ACC112 (cell line): ENCODE measurements at regions not wholly inside any gene's neighbourhood (a gene's known extent, or its start where the extent isn't known, plus 50 kb on each side); places are given as distances from the start of the nearest gene placed in this dataset.
A peak's percentile ranks its signal among the peaks of the same experiment; 100 is the strongest.

Experiments
- H2AFZ ChIP-seq: fragments of 200-600 bp; sonication (generic); one replicate; pipeline ENCODE4 v1.6.0; 2017; ENCODE audit warnings: antibody characterized with exemption, low read length; ENCODE audit not compliant: unreplicated experiment
- H3K27ac ChIP-seq: fragments of 200-600 bp; sonication (generic); 2 replicates; pipeline ENCODE4 v1.5.1; 2014; ENCODE audit warnings: low read depth, mild to moderate bottlenecking, antibody characterized with exemption, low read length, moderate library complexity
- H3K27me3 ChIP-seq: fragments of 200-600 bp; sonication (generic); 2 replicates; pipeline ENCODE4 v1.6.1; 2014; ENCODE audit warnings: mild to moderate bottlenecking, antibody characterized with exemption, low read length, moderate library complexity, mixed read lengths; ENCODE audit not compliant: insufficient read depth
- H3K36me3 ChIP-seq: fragments of 200-600 bp; sonication (generic); 2 replicates; pipeline ENCODE4 v1.6.1; 2016; ENCODE audit warnings: mild to moderate bottlenecking, antibody characterized with exemption, low read length, moderate library complexity, mixed read lengths; ENCODE audit not compliant: insufficient read depth
- H3K4me1 ChIP-seq: fragments of 200-600 bp; sonication (generic); one replicate; pipeline ENCODE4 v1.6.1; 2016; ENCODE audit warnings: low read length, mixed read lengths; ENCODE audit not compliant: insufficient read depth, unreplicated experiment, control insufficient read depth
- H3K4me3 ChIP-seq: fragments of 200-600 bp; sonication (generic); 2 replicates; pipeline ENCODE4 v1.5.1; 2014; ENCODE audit warnings: mild to moderate bottlenecking, low read depth, low read length
- H3K79me2 ChIP-seq: fragments of 200-600 bp; sonication (generic); one replicate; pipeline ENCODE4 v1.6.0; 2016; ENCODE audit warnings: low read length; ENCODE audit not compliant: control insufficient read depth, unreplicated experiment, insufficient read depth

DNA sequence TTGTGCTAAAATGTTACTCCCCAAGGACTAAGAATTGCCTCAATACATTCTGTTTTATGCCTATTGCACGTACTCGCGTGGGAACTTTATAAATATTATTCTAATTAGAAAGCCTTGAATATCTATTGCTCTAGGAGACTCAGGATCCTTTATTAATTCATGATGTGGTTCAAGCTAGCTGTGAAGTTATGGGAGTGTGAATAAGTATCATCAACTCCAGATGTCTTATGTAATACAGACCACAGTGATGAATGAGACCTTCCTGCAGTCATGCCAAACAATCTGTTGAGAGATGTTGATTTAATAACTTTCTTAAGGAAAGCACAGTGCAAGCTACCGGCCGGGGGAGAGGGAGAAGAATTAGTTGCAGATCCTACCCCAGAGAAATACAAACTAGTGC is 519.2 kb upstream of the ZP4 start:
- Histone ChIP-seq H3K27ac (peak overlapping the region; percentile 86), H3K27me3 (no peaks in the 10 kb centered on the region), H2AFZ (no peak overlapping the region), H3K79me2 (no peaks in the 10 kb centered on the region), H3K4me3 (no peak overlapping the region), H3K36me3 (no peaks in the 10 kb centered on the region), H3K4me1 (peaks cover 14% of the 10 kb centered on the region)

- H3K27ac ChIP-seq: peak overlapping the region; percentile 86
- no peak overlapping the region for H2AFZ ChIP-seq
- no peak overlapping the region for H3K4me3 ChIP-seq
- peaks cover 14% of the 10 kb centered on the region for H3K4me1 ChIP-seq
- H3K79me2 ChIP-seq: no peaks in the 10 kb centered on the region
- no peaks in the 10 kb centered on the region for H3K27me3 ChIP-seq
- H3K36me3 ChIP-seq: no peaks in the 10 kb centered on the region
Measured at GRCh38 chr1:238409191-238409850, 518.6 kb upstream of the ZP4 start.

DNA sequence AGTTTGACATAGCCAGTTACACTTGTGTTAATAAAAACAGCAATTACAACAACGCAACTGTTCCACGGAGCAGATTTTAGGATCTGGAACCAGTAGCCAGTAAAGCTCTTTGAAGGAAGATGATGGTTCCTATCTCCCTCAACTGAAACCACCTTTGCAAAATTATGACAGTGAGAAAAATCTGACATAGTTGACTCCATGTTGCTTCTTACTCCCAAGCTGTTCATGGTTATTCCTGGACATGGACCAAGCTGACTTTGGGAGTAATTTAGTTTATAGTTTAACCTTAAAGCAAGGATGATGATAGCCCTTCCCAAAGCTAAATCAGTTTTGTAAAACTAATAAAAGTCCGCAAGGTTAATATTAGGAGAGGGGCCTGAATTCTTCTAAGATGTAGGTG is 518.0 kb upstream of the ZP4 start:
- H3K4me1 ChIP-seq: peaks cover 14% of the 10 kb centered on the region
- no peaks in the 10 kb centered on the region for H3K36me3 ChIP-seq
- H3K27ac ChIP-seq: peak overlapping the region; percentile 86
- no peak overlapping the region for H2AFZ ChIP-seq
- H3K4me3 ChIP-seq: no peak overlapping the region
- H3K79me2 ChIP-seq: no peaks in the 10 kb centered on the region
- no peaks in the 10 kb centered on the region for H3K27me3 ChIP-seq

DNA sequence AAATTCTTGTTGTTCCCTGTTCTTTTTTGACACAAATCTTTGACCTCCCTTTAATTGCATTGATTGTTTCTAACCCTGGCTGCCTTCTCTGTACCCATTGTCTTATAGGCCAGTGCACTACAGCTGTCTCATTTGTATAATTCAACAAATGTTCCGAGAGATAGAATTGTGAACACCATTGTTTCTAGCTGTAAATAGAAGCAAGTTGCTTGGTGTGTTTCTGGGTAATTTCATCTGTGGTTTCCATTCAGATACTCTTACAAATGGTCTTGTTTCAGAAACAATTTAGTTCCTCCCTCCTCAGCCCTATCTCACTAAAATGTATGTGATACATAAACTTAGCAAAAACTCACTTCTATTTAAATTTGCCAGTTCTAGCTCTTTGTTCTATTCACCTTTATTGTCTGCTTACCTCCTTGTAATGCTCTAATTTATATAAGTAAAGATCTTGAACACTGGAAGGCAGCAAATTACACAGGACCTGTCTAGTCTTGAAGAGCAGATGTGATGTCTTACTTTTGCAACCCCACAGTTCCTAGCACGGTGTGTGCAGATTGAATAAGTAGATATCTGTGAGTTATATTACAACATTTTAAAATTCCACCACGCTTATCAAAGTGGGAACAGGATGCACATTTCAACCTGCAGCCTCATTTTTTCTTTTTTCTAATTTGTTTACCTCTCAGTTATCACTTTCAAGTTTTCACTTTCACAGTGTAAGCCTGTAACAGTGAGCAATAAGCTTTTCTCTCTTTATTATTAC is 515.6 kb upstream of the ZP4 start:
- no peaks in the 10 kb centered on the region for H3K79me2 ChIP-seq
- no peak overlapping the region for H3K27ac ChIP-seq
- H2AFZ ChIP-seq: no peak overlapping the region
- H3K4me3 ChIP-seq: no peak overlapping the region
- no peaks in the 10 kb centered on the region for H3K27me3 ChIP-seq
- H3K4me1 ChIP-seq: peaks cover 14% of the 10 kb centered on the region
- no peaks in the 10 kb centered on the region for H3K36me3 ChIP-seq

GRCh38 chr1:238404921-238405320 is 514.2 kb upstream of the ZP4 start:
- H3K4me3 ChIP-seq: no peak overlapping the region
- peaks cover 10% of the 10 kb centered on the region for H3K4me1 ChIP-seq
- no peaks in the 10 kb centered on the region for H3K79me2 ChIP-seq
- H3K36me3 ChIP-seq: no peaks in the 10 kb centered on the region
- no peak overlapping the region for H2AFZ ChIP-seq
- no peak overlapping the region for H3K27ac ChIP-seq
- H3K27me3 ChIP-seq: no peaks in the 10 kb centered on the region

DNA sequence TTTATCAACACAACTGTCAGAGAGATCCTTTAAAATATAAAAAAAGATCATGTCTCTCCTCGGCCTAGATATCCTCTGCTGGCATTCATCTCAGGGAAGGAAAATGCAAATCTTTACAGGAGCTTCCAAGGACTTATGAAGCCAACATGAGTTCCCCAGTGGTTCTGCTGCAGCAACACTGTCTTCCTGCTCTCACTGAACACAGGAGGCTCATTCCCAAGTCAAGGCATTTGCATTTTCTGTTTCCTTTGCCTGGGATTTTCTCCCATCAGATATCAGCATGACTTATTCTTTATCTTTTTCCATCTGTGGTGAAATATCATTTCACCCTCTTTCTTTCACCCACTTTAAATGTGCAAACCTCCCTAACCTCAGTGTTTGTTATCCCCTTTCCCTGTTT is 513.8 kb upstream of the ZP4 start:
- Histone ChIP-seq H3K4me1 (peaks cover 6% of the 10 kb centered on the region), H3K79me2 (no peaks in the 10 kb centered on the region), H3K36me3 (no peaks in the 10 kb centered on the region), H3K4me3 (no peak overlapping the region), H3K27me3 (no peaks in the 10 kb centered on the region), H3K27ac (no peak overlapping the region), H2AFZ (no peak overlapping the region)

DNA sequence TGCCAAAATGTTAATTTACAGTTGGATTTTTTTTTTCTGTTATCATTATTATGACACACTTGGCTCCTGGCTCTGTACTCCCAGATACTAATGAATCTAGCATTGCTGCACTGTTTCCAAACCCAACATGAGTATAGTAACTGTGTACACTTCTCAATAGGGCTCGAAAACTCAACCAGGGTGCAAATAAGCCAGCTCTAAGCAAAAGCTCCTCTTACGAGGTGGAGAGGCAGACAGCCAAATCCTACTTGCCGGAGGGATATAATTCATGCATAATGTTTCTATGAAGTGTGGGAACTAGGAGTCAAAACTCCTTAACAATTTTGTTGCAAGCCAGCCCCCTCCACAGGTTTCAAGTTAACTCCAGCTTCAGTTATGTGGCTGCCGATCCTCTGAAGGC is 510.4 kb upstream of the ZP4 start:
- H3K36me3 ChIP-seq: no peaks in the 10 kb centered on the region
- H2AFZ ChIP-seq: peak overlapping the region; percentile 14
- no peaks in the 10 kb centered on the region for H3K79me2 ChIP-seq
- no peaks in the 10 kb centered on the region for H3K4me1 ChIP-seq
- no peaks in the 10 kb centered on the region for H3K27me3 ChIP-seq
- H3K4me3 ChIP-seq: no peak overlapping the region
- H3K27ac ChIP-seq: no peak overlapping the region

- no peak overlapping the region for H2AFZ ChIP-seq
- H3K4me3 ChIP-seq: no peak overlapping the region
- no peaks in the 10 kb centered on the region for H3K27me3 ChIP-seq
- H3K4me1 ChIP-seq: no peaks in the 10 kb centered on the region
- no peaks in the 10 kb centered on the region for H3K36me3 ChIP-seq
- no peak overlapping the region for H3K27ac ChIP-seq
- no peaks in the 10 kb centered on the region for H3K79me2 ChIP-seq
Measured at GRCh38 chr1:238399558-238399957, 508.8 kb upstream of the ZP4 start.

DNA sequence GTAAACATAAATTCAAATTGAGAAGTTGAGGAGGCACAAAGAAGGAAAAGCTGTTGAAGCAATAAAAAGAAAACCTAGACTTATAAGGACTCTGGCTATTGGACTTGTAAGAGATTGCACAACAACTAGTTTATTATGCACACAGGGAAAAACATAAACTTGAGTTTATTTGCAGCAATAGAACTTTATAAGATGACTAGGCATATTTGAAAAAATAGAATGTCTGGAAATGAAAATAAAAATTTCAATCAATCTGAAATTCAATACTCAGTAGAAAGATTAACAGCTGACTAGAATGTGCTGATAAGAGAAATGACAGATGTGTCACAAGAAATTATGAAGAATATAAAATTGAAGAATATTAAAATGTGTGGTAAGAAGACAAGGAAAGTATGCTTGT is 505.4 kb upstream of the ZP4 start:
- Histone ChIP-seq H3K4me1 (no peaks in the 10 kb centered on the region), H3K4me3 (no peak overlapping the region), H3K27me3 (no peaks in the 10 kb centered on the region), H3K79me2 (no peaks in the 10 kb centered on the region), H3K36me3 (no peaks in the 10 kb centered on the region), H2AFZ (no peak overlapping the region), H3K27ac (no peak overlapping the region)

DNA sequence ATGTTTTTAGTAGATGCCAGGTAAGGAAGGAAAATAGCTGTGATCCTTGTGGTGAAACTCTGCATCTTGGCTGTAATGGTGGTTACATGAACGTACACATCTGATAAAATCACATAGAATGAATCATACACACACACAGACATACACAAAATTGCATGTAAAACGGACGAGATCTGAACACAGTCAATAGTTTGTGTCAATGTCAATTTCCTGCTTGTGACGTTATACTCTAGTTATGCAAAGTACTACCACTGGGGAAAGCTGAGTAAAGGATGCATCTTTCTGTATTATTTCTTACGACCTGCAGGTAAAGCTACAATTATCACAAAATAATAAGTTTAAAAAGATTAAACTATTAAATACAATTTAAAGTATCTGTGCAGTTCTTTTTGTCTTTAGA is 493.7 kb upstream of the ZP4 start:
- Histone ChIP-seq H3K27ac (no peak overlapping the region), H2AFZ (no peak overlapping the region), H3K4me1 (no peaks in the 10 kb centered on the region), H3K27me3 (no peaks in the 10 kb centered on the region), H3K4me3 (no peak overlapping the region), H3K79me2 (no peaks in the 10 kb centered on the region), H3K36me3 (no peaks in the 10 kb centered on the region)

DNA sequence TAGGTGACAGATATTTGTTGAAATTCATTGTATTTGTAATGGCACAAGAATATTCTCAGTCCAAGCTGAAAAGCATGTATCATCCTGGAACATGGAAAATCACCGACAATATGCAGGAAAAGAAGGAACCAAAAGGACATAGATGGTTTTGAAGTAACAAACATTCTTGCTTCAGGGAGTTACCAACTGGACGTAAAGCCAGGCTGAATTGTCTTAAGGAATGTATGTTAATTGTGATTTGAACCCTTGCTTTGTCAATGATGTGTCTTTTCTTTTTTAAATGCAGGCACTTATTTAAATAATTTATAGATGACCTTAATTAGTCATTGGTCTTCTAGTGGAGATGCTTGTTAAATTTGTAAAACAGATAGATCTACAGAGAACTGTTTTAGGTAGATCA is 489.4 kb upstream of the ZP4 start:
- H3K27ac ChIP-seq: no peak overlapping the region
- no peaks in the 10 kb centered on the region for H3K79me2 ChIP-seq
- no peaks in the 10 kb centered on the region for H3K4me1 ChIP-seq
- H3K27me3 ChIP-seq: no peaks in the 10 kb centered on the region
- H2AFZ ChIP-seq: no peak overlapping the region
- H3K4me3 ChIP-seq: no peak overlapping the region
- no peaks in the 10 kb centered on the region for H3K36me3 ChIP-seq
